GM23248 (cell line): ENCODE measurements at regions not wholly inside any gene's neighbourhood (a gene's known extent, or its start where the extent isn't known, plus 50 kb on each side); places are given as distances from the start of the nearest gene placed in this dataset.

Experiments used
- EZH2 ChIP-seq: fragments of 200-600 bp; sonication (generic); IDR thresholded peaks from 2 replicates; pipeline ENCODE4 v1.6.1; 2018; ENCODE audit warnings: antibody characterized with exemption, mild to moderate bottlenecking; ENCODE audit not compliant: insufficient read depth, poor library complexity, severe bottlenecking
- EZH2phosphoT487 ChIP-seq: fragments of 200-600 bp; sonication (generic); IDR thresholded peaks from 2 replicates; pipeline ENCODE4 v1.6.1; 2018; ENCODE audit warnings: antibody characterized with exemption, moderate library complexity, mild to moderate bottlenecking, low read depth; ENCODE audit not compliant: insufficient read depth

- TF ChIP-seq EZH2, result no peak
- no peak for TF ChIP-seq EZH2phosphoT487
Observed at GRCh38 chr7:135799881-135800280, 51.3 kb upstream of the FAM180A start.
